AG09309 (cell line): ENCODE measurements at regions not wholly inside any gene's neighbourhood (a gene's known extent, or its start where the extent isn't known, plus 50 kb on each side); places are given as distances from the start of the nearest gene placed in this dataset.
A peak's percentile ranks its signal among the peaks of the same experiment; 100 is the strongest.

Experiments used
- DNase-seq: peaks from one replicate; pipeline ENCODE4 v3.0.0-alpha.2; 2010; ENCODE audit warnings: low read depth
- H3K4me3 ChIP-seq: 2 replicates; pipeline ENCODE4 v1.5.1; 2011; ENCODE audit warnings: mild to moderate bottlenecking, low read depth, low read length, moderate library complexity; ENCODE audit not compliant: control insufficient read depth
- CTCF ChIP-seq: IDR thresholded peaks from 2 replicates; pipeline ENCODE4 v1.5.1; 2011; ENCODE audit warnings: mild to moderate bottlenecking, low read depth, low read length, inconsistent platforms; ENCODE audit not compliant: insufficient read depth, control insufficient read depth; ENCODE audit errors: missing control alignments

DNA sequence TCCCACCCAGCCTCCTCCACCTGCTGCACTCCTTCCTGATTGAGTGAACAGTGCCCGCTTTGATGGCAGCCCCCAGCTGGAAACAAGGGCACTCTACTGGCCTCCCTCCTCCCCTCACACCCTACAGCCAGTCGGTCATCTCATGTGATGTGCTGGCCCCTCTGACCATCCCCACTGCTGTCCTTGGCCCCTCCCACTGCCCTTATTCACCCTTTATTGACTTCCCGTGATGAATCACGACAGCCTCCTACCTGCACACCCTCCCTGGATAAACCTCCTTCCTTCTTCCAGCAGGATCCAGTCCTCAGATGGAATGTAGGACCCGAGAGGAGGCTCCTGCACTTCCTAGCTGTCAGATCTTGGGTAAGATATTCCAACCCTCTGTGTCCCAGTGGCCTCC lies 186.5 kb upstream of the SH3BP4 start:
- no peak for DNase-seq
- no peak overlapping the region for H3K4me3 ChIP-seq
- TF ChIP-seq CTCF = no peak

DNA sequence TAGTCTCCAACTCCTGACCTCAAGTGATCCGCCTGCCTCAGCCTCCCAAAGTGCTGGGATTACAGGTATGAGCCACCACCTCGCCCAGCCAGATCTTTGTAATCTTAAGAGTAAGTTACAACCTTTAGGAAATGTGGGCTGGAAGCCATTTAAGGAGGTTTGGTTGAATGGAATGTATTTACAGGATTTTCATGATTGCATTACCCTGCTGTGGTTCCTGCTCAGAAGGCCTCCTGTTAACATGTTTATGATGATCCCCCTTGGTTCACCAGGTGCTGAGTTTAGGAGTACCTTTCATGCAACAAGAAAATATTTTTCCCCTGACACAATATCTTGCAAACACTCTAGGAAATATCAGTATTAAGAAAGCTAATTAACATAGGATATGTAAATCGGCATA lies 187.4 kb upstream of the SH3BP4 start:
- no peak overlapping the region for H3K4me3 ChIP-seq
- DNase-seq = no peak
- no peak for TF ChIP-seq CTCF

DNA sequence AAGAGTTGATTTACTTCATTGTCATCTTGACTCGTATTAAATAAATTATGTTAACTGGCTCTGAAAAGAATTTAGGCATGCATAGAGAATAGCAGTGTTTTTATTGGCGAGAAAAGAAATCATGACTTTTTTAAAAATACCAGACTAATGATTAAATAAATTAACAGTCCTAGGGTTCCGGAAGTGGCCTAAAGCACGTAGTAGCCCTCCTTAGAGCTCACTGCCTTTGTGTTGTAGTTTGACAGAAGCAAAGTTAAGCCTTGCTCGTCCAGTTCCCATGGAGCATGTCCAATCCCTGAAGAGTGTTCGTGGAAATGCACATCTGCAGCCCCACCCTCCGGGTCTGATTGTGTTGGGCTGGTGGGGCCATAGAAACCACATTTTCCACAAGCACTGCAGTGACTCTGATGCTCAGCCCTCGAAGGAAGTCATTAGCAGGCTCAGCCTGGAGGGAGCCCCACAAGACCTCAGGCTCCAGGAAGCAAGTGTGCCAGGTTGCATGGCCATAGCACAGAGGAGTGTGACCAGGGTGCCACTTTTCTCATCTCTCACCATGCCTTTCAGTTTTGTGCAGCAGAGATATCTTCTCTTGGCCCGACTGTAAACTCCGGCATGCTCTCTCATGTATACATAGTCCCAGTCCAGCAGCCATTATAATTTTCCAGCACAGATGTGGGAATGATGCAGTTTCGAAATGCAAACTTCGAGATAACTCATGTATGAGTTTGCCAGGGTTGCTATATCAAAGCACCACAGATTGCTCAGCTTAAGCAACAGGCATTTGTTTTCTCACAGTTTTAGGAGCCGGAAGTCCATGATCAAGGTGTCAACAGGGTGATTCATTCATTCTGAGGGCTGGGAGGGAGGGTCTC lies 188.6 kb upstream of the SH3BP4 start:
- H3K4me3 ChIP-seq = no peak overlapping the region
- TF ChIP-seq CTCF = no peak
- DNase-seq = peak; percentile 33

DNA sequence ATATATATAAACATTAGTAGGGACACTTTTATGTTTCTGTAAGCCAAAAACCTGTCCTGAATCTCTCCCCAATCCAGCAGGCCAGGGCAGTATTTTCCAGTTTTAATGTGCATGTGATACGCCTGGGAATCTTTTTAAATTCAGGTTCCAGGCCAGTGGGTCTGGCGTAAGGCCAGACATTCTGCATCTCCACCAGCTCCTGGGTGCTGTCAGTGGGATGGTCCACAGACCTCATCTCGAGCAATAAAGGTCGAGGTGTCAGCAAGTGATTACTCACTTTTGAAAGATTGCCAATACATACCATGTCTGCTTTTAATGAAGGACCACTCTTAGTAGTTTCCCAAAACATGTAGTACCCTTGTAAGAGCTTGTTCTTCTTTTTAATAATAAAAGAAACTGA lies 189.9 kb upstream of the SH3BP4 start:
- no peak for TF ChIP-seq CTCF
- DNase-seq = no peak
- no peak overlapping the region for H3K4me3 ChIP-seq

- no peak overlapping the region for H3K4me3 ChIP-seq
- no peak for TF ChIP-seq CTCF
- DNase-seq = no peak
These were observed 197.7 kb upstream of the SH3BP4 start for GRCh38 chr2:234754126-234754525.

- no peak for TF ChIP-seq CTCF
- no peak for DNase-seq
- no peak overlapping the region for H3K4me3 ChIP-seq
These were observed 198.1 kb upstream of the SH3BP4 start for GRCh38 chr2:234753701-234754100.

- H3K4me3 ChIP-seq = no peak overlapping the region
- no peak for DNase-seq
- TF ChIP-seq CTCF = no peak
These were observed 198.9 kb upstream of the SH3BP4 start for GRCh38 chr2:234752966-234753365.
